SU-DHL-6 (cell line): ENCODE measurements at regions not wholly inside any gene's neighbourhood (a gene's known extent, or its start where the extent isn't known, plus 50 kb on each side); places are given as distances from the start of the nearest gene placed in this dataset.

Source experiments
- CTCF ChIP-seq: fragments of 200-600 bp; sonication (generic); IDR thresholded peaks from one replicate; pipeline ENCODE4 v1.5.1; 2017; ENCODE audit warnings: antibody characterized with exemption, mild to moderate bottlenecking, low read length, moderate library complexity; ENCODE audit not compliant: insufficient read depth, poor library complexity, severe bottlenecking
- EZH2phosphoT487 ChIP-seq: fragments of 200-600 bp; sonication (generic), shearing (Covaris generic); conservative IDR thresholded peaks from 2 replicates; pipeline ENCODE4 v1.6.1; 2018; ENCODE audit warnings: mild to moderate bottlenecking, antibody characterized with exemption, low read length, moderate library complexity, mixed read lengths

- TF ChIP-seq CTCF: no peak
- TF ChIP-seq EZH2phosphoT487: no peak
These were observed 249.4 kb upstream of the TRIB2 start for GRCh38 chr2:12467303-12467702.
